ENCODE measurements at regions not wholly inside any gene's neighbourhood (a gene's known extent, or its start where the extent isn't known, plus 50 kb on each side); places are given as distances from the start of the nearest gene placed in this dataset.

- Histone ChIP-seq H3K4me2 (ENCODE audit: control insufficient read depth, extremely low read depth, insufficient read depth, low read depth, low read length) (no peak overlapping the region), H3K9me1 (ENCODE audit: control insufficient read depth, extremely low read depth, insufficient read depth, low read length) (no peaks in the 10 kb centered on the region), H3K9ac (ENCODE audit: control insufficient read depth, extremely low read depth, insufficient read depth, low read length) (no peak overlapping the region), H3K36me3 (ENCODE audit: control insufficient read depth in 2 of 2, extremely low read depth in 1 of 2, insufficient read depth in 2 of 2, low read length in 2 of 2) (no peaks in the 10 kb centered on the region), H3K27ac (ENCODE audit: control insufficient read depth, insufficient read depth, low read length) (no peak overlapping the region), H3K9me3 (ENCODE audit: control insufficient read depth, low read depth, low read length) (no peaks in the 10 kb centered on the region), H3K79me2 (ENCODE audit: control insufficient read depth, insufficient read depth, low read length) (no peaks in the 10 kb centered on the region), H3K4me3 (ENCODE audit: control insufficient read depth in 2 of 3, extremely low read depth in 1 of 3, insufficient read depth in 2 of 3, low read depth in 1 of 3, low read length in 3 of 3) (no peak overlapping the region), H3K27me3 (ENCODE audit: control insufficient read depth, extremely low read depth, insufficient read depth, low read length) (no peaks in the 10 kb centered on the region), H3K4me1 (ENCODE audit: control insufficient read depth, extremely low read depth, insufficient read depth, low read length) (peaks cover 2% of the 10 kb centered on the region), H4K20me1 (ENCODE audit: control insufficient read depth, extremely low read depth, insufficient read depth, low read length) (no peaks in the 10 kb centered on the region), H2AFZ (ENCODE audit: control insufficient read depth, low read length) (no peak overlapping the region)
- DNase-seq (ENCODE audit: low read depth, low spot score), result no peak
- TF ChIP-seq CTCF (optimal IDR thresholded peaks at IDR 0.05 in 1 of 3, IDR thresholded peaks at IDR 0.05 in 1 of 3, conservative IDR thresholded peaks at IDR 0.05 in 1 of 3; ENCODE audit: extremely low read depth in 1 of 3, insufficient read depth in 2 of 3, low read length in 3 of 3) (no peak), EZH2 (IDR thresholded peaks at IDR 0.05; ENCODE audit: low read length) (no peak)
- FAIRE-seq, result no peak
- dilution Hi-C loops (cut with MboI; ENCODE audit: extremely low pct_ligation_motif_present, low sequenced_read_pairs), result no loop called here
Observed at GRCh38 chr2:83051538-83052170, 1407.4 kb downstream of the SUCLG1 start.

- Histone ChIP-seq H3K9me3 (ENCODE audit: control insufficient read depth, low read depth, low read length) (no peaks in the 10 kb centered on the region), H3K36me3 (ENCODE audit: control insufficient read depth in 2 of 2, extremely low read depth in 1 of 2, insufficient read depth in 2 of 2, low read length in 2 of 2) (no peaks in the 10 kb centered on the region), H3K79me2 (ENCODE audit: control insufficient read depth, insufficient read depth, low read length) (no peaks in the 10 kb centered on the region), H2AFZ (ENCODE audit: control insufficient read depth, low read length) (no peak overlapping the region), H4K20me1 (ENCODE audit: control insufficient read depth, extremely low read depth, insufficient read depth, low read length) (no peaks in the 10 kb centered on the region), H3K4me1 (ENCODE audit: control insufficient read depth, extremely low read depth, insufficient read depth, low read length) (no peaks in the 10 kb centered on the region), H3K4me3 (ENCODE audit: control insufficient read depth in 2 of 3, extremely low read depth in 1 of 3, insufficient read depth in 2 of 3, low read depth in 1 of 3, low read length in 3 of 3) (no peak overlapping the region), H3K4me2 (ENCODE audit: control insufficient read depth, extremely low read depth, insufficient read depth, low read depth, low read length) (no peak overlapping the region), H3K9ac (ENCODE audit: control insufficient read depth, extremely low read depth, insufficient read depth, low read length) (no peak overlapping the region), H3K27ac (ENCODE audit: control insufficient read depth, insufficient read depth, low read length) (no peak overlapping the region), H3K27me3 (ENCODE audit: control insufficient read depth, extremely low read depth, insufficient read depth, low read length) (no peaks in the 10 kb centered on the region), H3K9me1 (ENCODE audit: control insufficient read depth, extremely low read depth, insufficient read depth, low read length) (no peaks in the 10 kb centered on the region)
- FAIRE-seq (no peak), DNase-seq (ENCODE audit: low read depth, low spot score) (no peak)
- dilution Hi-C loops (cut with MboI; ENCODE audit: extremely low pct_ligation_motif_present, low sequenced_read_pairs), result no loop called here
- TF ChIP-seq EZH2 (IDR thresholded peaks at IDR 0.05; ENCODE audit: low read length), result no peak
- TF ChIP-seq CTCF (optimal IDR thresholded peaks at IDR 0.05 in 1 of 3, IDR thresholded peaks at IDR 0.05 in 1 of 3, conservative IDR thresholded peaks at IDR 0.05 in 1 of 3; ENCODE audit: extremely low read depth in 1 of 3, insufficient read depth in 2 of 3, low read length in 3 of 3), result no peak
Observed at GRCh38 chr2:83042053-83042452, 1417.0 kb downstream of the SUCLG1 start.
